Neural cell (in vitro differentiated cells): ENCODE measurements at regions not wholly inside any gene's neighbourhood (a gene's known extent, or its start where the extent isn't known, plus 50 kb on each side); places are given as distances from the start of the nearest gene placed in this dataset.

ENCODE experiments used
- H2AFZ ChIP-seq: fragments of 200-600, 300-800 bp; sonication (generic), shearing (Covaris generic); 2 replicates; pipeline ENCODE4 v1.6.0; 2014; ENCODE audit warnings: low read depth, mild to moderate bottlenecking, antibody characterized with exemption, low read length, moderate library complexity
- H3F3A ChIP-seq: fragments of 200-600 bp; shearing (Covaris generic); 2 replicates; pipeline ENCODE4 v1.6.1; 2016; ENCODE audit warnings: mild to moderate bottlenecking, moderate library complexity, mixed read lengths, antibody characterized with exemption, low read length; ENCODE audit not compliant: insufficient read depth, poor library complexity, severe bottlenecking
- H3K27ac ChIP-seq: fragments of 200-600, 300-800 bp; sonication (generic), shearing (Covaris generic); 2 replicates; pipeline ENCODE4 v1.5.1; 2014; ENCODE audit warnings: mild to moderate bottlenecking, low read length, moderate library complexity
- H3K27me3 ChIP-seq: fragments of 300-800, 200-600 bp; sonication (generic), shearing (Covaris generic); 2 replicates; pipeline ENCODE4 v1.6.0; 2014; ENCODE audit warnings: mild to moderate bottlenecking, low read depth, low read length, moderate library complexity; ENCODE audit not compliant: insufficient read depth
- H3K36me3 ChIP-seq: fragments of 300-800, 200-600 bp; sonication (generic), shearing (Covaris generic); 2 replicates; pipeline ENCODE4 v1.5.1; 2014; ENCODE audit warnings: mild to moderate bottlenecking, antibody characterized with exemption, low read length, moderate library complexity; ENCODE audit not compliant: insufficient read depth
- H3K4me2 ChIP-seq: fragments of 300-800, 200-600 bp; sonication (generic), shearing (Covaris generic); 2 replicates; pipeline ENCODE4 v1.6.0; 2014; ENCODE audit warnings: mild to moderate bottlenecking, low read length
- H3K4me3 ChIP-seq: fragments of 300-800, 200-600 bp; sonication (generic), shearing (Covaris generic); 2 replicates; pipeline ENCODE4 v1.5.1; 2014; ENCODE audit warnings: mild to moderate bottlenecking, low read length, moderate library complexity
- H3K79me2 ChIP-seq: fragments of 200-600 bp; shearing (Covaris generic); replicated peaks from 2 replicates; pipeline ENCODE4 v1.6.0; 2014; ENCODE audit warnings: mild to moderate bottlenecking, low read length, moderate library complexity; ENCODE audit not compliant: insufficient read depth
- H3K9ac ChIP-seq: fragments of 300-800, 200-600 bp; sonication (generic), shearing (Covaris generic); 2 replicates; pipeline ENCODE4 v1.6.1; 2016; ENCODE audit warnings: mild to moderate bottlenecking, low read length, mixed read lengths
- H3K9me2 ChIP-seq: fragments of 200-600 bp; shearing (Covaris generic); 2 replicates; pipeline ENCODE4 v1.6.1; 2016; ENCODE audit warnings: mild to moderate bottlenecking, low read length, mixed read lengths; ENCODE audit not compliant: insufficient read depth
- H3K9me3 ChIP-seq: fragments of 200-600, 300-800 bp; sonication (generic), shearing (Covaris generic); 2 replicates; pipeline ENCODE4 v1.6.1; 2016; ENCODE audit warnings: mild to moderate bottlenecking, mixed run types, low read length, moderate library complexity, mixed read lengths
- H4K20me1 ChIP-seq: fragments of 200-600 bp; shearing (Covaris generic); 2 replicates; pipeline ENCODE4 v1.6.1; 2016; ENCODE audit warnings: mild to moderate bottlenecking, mixed run types; ENCODE audit not compliant: insufficient read depth
- CTCF ChIP-seq: fragments of 450-650 bp; IDR thresholded peaks from 2 replicates; pipeline ENCODE4 v1.5.1; 2014; ENCODE audit warnings: antibody characterized with exemption, mild to moderate bottlenecking, moderate library complexity; ENCODE audit not compliant: poor library complexity, severe bottlenecking
- EP300 ChIP-seq: fragments of 450-650 bp; conservative IDR thresholded peaks from 2 replicates; pipeline ENCODE4 v1.6.1; 2014; ENCODE audit warnings: antibody characterized with exemption, mild to moderate bottlenecking, moderate library complexity; ENCODE audit not compliant: poor library complexity, severe bottlenecking
- EZH2 ChIP-seq: fragments of 200-600, 300-800 bp; shearing (Covaris generic), sonication (generic); IDR thresholded peaks from 2 replicates; pipeline ENCODE4 v1.6.1; 2014; ENCODE audit warnings: antibody characterized with exemption, low read length, borderline replicate concordance, mild to moderate bottlenecking; ENCODE audit not compliant: insufficient read depth, poor library complexity, severe bottlenecking
- MXI1 ChIP-seq: fragments of 450-650 bp; conservative IDR thresholded peaks from 2 replicates; pipeline ENCODE4 v1.6.1; 2014; ENCODE audit warnings: antibody characterized with exemption, mild to moderate bottlenecking; ENCODE audit not compliant: poor library complexity, severe bottlenecking
- POLR2AphosphoS5 ChIP-seq: IDR thresholded peaks from 2 replicates; pipeline ENCODE4 v1.6.1; 2012
- RAD21 ChIP-seq: fragments of 450-650 bp; conservative IDR thresholded peaks from 2 replicates; pipeline ENCODE4 v1.6.1; 2014; ENCODE audit warnings: antibody characterized with exemption, mild to moderate bottlenecking, moderate library complexity
- REST ChIP-seq: IDR thresholded peaks from 2 replicates; pipeline ENCODE4 v1.6.1; 2012; ENCODE audit warnings: borderline replicate concordance
- SMC3 ChIP-seq: fragments of 450-650 bp; conservative IDR thresholded peaks from 2 replicates; pipeline ENCODE4 v1.6.1; 2014; ENCODE audit warnings: antibody characterized with exemption, mild to moderate bottlenecking, moderate library complexity; ENCODE audit not compliant: poor library complexity
- TAF1 ChIP-seq: IDR thresholded peaks from 2 replicates; pipeline ENCODE4 v1.6.1; 2012; ENCODE audit warnings: low read depth

GRCh38 chr4:32189788-32190187 is 1469.6 kb downstream of the PCDH7 start:
- Histone ChIP-seq H3K4me3 (no peak overlapping the region), H3K4me2 (no peak overlapping the region), H3K9me2 (peaks cover 3% of the 10 kb centered on the region), H3K9me3 (no peaks in the 10 kb centered on the region), H3K27ac (no peak overlapping the region), H2AFZ (no peak overlapping the region), H3K9ac (no peak overlapping the region), H3K79me2 (no peaks in the 10 kb centered on the region), H3K27me3 (no peaks in the 10 kb centered on the region), H4K20me1 (no peaks in the 10 kb centered on the region), H3F3A (no peaks in the 10 kb centered on the region), H3K36me3 (no peaks in the 10 kb centered on the region)
- TF ChIP-seq TAF1 (no peak), RAD21 (no peak), CTCF (no peak), SMC3 (no peak), EP300 (no peak), POLR2AphosphoS5 (no peak), EZH2 (no peak)

GRCh38 chr4:32191961-32192360 is 1471.8 kb downstream of the PCDH7 start:
- TF ChIP-seq EP300 (no peak), REST (no peak), POLR2AphosphoS5 (no peak), RAD21 (no peak), CTCF (no peak), SMC3 (no peak), EZH2 (no peak), TAF1 (no peak), MXI1 (no peak)
- H3K79me2 ChIP-seq: no peaks in the 10 kb centered on the region
- H3K9me2 ChIP-seq: peaks cover 3% of the 10 kb centered on the region
- H3K9ac ChIP-seq: no peak overlapping the region
- H3K4me3 ChIP-seq: no peak overlapping the region
- no peaks in the 10 kb centered on the region for H4K20me1 ChIP-seq
- H3K27ac ChIP-seq: no peak overlapping the region
- H3K36me3 ChIP-seq: no peaks in the 10 kb centered on the region
- H3K4me2 ChIP-seq: no peak overlapping the region
- H3K27me3 ChIP-seq: no peaks in the 10 kb centered on the region
- no peaks in the 10 kb centered on the region for H3K9me3 ChIP-seq
- H2AFZ ChIP-seq: no peak overlapping the region
- H3F3A ChIP-seq: no peaks in the 10 kb centered on the region
